Germinal center (tissue), 1 donor: ENCODE measurements at regions not wholly inside any gene's neighbourhood (a gene's known extent, or its start where the extent isn't known, plus 50 kb on each side); places are given as distances from the start of the nearest gene placed in this dataset.
"Not testable (repeated sequence)": the region's sequence is repeated elsewhere in the genome, so short reads cannot be mapped to it uniquely, and the experiment has no call there.

Experiments used
- DNase-seq: peaks from one replicate; pipeline ENCODE4 v3.0.0; 2012; ENCODE audit warnings: mixed read lengths, low spot score

- DNase-seq, result no peak
Observed at GRCh38 chr4:75422998-75423397, 91.2 kb downstream of the RCHY1 start.

- DNase-seq, result no peak
Observed at GRCh38 chr4:75412746-75413145, 101.5 kb downstream of the RCHY1 start.

GRCh38 chr4:75398501-75398900 is 115.7 kb downstream of the RCHY1 start:
- DNase-seq, result no peak

- no peak for DNase-seq
Observed at GRCh38 chr4:75391489-75392166, 122.6 kb downstream of the RCHY1 start.

GRCh38 chr4:75386426-75386825 is 127.8 kb downstream of the RCHY1 start:
- not testable (repeated sequence) for DNase-seq

GRCh38 chr4:75385106-75385505 is 129.1 kb downstream of the RCHY1 start:
- no peak for DNase-seq

GRCh38 chr4:75376543-75376942 is 137.7 kb downstream of the RCHY1 start:
- no peak for DNase-seq

GRCh38 chr4:75371915-75372314 is 142.3 kb downstream of the RCHY1 start:
- DNase-seq, result no peak

GRCh38 chr4:75370576-75370975 is 143.6 kb downstream of the RCHY1 start:
- DNase-seq, result no peak

- no peak for DNase-seq
Observed at GRCh38 chr4:75345423-75345822, 168.8 kb downstream of the RCHY1 start.

- DNase-seq, result no peak
Observed at GRCh38 chr4:75344915-75345314, 169.3 kb downstream of the RCHY1 start.

- no peak for DNase-seq
Observed at GRCh38 chr4:75343333-75343732, 170.9 kb downstream of the RCHY1 start.

- no peak for DNase-seq
Observed at GRCh38 chr4:75340561-75340960, 173.6 kb downstream of the RCHY1 start.

GRCh38 chr4:75338352-75338880 is 175.8 kb downstream of the RCHY1 start:
- no peak for DNase-seq

GRCh38 chr4:75327804-75328512 is 186.2 kb downstream of the RCHY1 start:
- DNase-seq, result no peak

- DNase-seq, result no peak
Observed at GRCh38 chr4:75325318-75325979, 188.8 kb downstream of the RCHY1 start.

- no peak for DNase-seq
Observed at GRCh38 chr4:75321484-75321883, 192.7 kb downstream of the RCHY1 start.

GRCh38 chr4:75317641-75318040 is 196.6 kb downstream of the RCHY1 start:
- DNase-seq, result not testable (repeated sequence)

GRCh38 chr4:75308049-75308448 is 206.2 kb downstream of the RCHY1 start:
- DNase-seq, result no peak

GRCh38 chr4:75306506-75306905 is 207.7 kb downstream of the RCHY1 start:
- DNase-seq, result no peak

GRCh38 chr4:75302648-75303047 is 211.6 kb downstream of the RCHY1 start:
- DNase-seq, result no peak

- DNase-seq, result peak; percentile 38
Observed at GRCh38 chr4:75289914-75290582, 224.2 kb downstream of the RCHY1 start.
